ENCODE measurements at regions not wholly inside any gene's neighbourhood (a gene's known extent, or its start where the extent isn't known, plus 50 kb on each side); places are given as distances from the start of the nearest gene placed in this dataset.

DNA sequence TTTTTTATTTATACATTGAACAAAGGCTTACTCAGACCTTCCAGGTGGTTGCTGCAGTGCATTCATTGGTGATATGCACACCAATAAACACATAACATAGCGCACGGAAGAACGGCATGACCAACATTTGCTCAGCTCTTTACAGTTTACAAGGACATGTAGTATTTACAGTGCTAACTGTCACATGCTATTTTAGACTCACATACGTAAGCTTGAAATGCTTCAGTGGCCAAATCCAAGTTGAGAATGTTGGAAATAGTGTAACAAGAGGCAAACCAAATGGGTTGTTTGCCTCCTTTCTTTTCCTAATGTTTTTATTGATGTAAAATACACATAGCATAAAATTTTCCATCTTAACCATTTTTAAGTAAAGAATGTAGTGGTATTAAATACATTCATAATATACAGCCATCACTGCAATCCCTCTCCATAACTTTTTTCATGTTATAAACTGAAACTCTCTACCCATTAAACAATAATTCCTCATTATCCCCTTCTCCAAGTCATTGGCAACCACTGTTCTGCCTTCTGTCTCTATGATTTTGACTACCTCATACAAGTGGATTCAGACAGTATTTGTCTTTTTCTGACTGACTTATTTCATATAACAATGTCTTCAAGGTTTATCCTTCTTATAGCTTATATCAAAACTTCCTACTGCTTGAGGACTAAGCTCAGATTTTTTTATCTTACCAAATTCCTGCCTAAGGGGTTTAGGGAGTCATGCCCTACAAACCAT lies 1722.9 kb upstream of the AGA start:
- Histone ChIP-seq H3K9me3 (ENCODE audit: control insufficient read depth in 1 of 2, insufficient read depth in 1 of 2, low read depth in 1 of 2, low read length in 2 of 2) (no peaks in the 10 kb centered on the region), H2AFZ (ENCODE audit: low read depth, low read length, poor library complexity, severe bottlenecking) (no peak overlapping the region), H3K4me3 (replicated peaks in 1 of 2; ENCODE audit: low read depth in 1 of 2, low read length in 2 of 2) (no peak overlapping the region), H3K9ac (ENCODE audit: low read length) (no peak overlapping the region), H3K79me2 (ENCODE audit: insufficient read depth, low read length) (no peaks in the 10 kb centered on the region), H3K27me3 (ENCODE audit: insufficient read depth, low read length) (no peaks in the 10 kb centered on the region), H3K4me2 (ENCODE audit: low read length) (no peak overlapping the region), H3K36me3 (ENCODE audit: control insufficient read depth in 1 of 2, insufficient read depth in 2 of 2, low read length in 2 of 2) (no peaks in the 10 kb centered on the region), H3K27ac (ENCODE audit: low read depth, low read length) (no peak overlapping the region), H3K9me2 (ENCODE audit: insufficient read depth) (no peaks in the 10 kb centered on the region; the same call in 1 of the 2 replicates), H4K20me1 (ENCODE audit: insufficient read depth) (no peaks in the 10 kb centered on the region), H3K4me1 (ENCODE audit: control insufficient read depth in 1 of 2, insufficient read depth in 2 of 2, low read length in 2 of 2) (no peaks in the 10 kb centered on the region)
- ChIA-PET POLR2A (no interaction called here), CTCF (no interaction called here), RAD21 (ENCODE audit: low non-redundant PET in 1 of 2, low total read pairs in 2 of 2, uncharacterized antibody in 2 of 2, unreplicated experiment in 2 of 2) (no interaction called here)
- TF ChIP-seq, protein P1, sequence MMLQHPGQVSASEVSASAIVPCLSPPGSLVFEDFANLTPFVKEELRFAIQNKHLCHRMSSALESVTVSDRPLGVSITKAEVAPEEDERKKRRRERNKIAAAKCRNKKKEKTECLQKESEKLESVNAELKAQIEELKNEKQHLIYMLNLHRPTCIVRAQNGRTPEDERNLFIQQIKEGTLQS (IDR thresholded peaks at IDR 0.05), result no peak
- TF ChIP-seq SIN3A (IDR thresholded peaks at IDR 0.05; ENCODE audit: low read depth) (no peak), RAD21 (IDR thresholded peaks at IDR 0.05; ENCODE audit: low read depth) (no peak), CBX3 (IDR thresholded peaks at IDR 0.05; ENCODE audit: low read depth) (no peak), YY1 (IDR thresholded peaks at IDR 0.05; ENCODE audit: extremely low read depth, insufficient replicate concordance, low read depth, low read length) (no peak), TCF7L2 (IDR thresholded peaks at IDR 0.05; ENCODE audit: borderline replicate concordance, extremely low read depth, insufficient read depth, insufficient read length) (no peak), ZNF274 (IDR thresholded peaks at IDR 0.05; ENCODE audit: low read depth, low read length) (no peak), EZH2 (IDR thresholded peaks at IDR 0.05) (no peak), ELF1 (IDR thresholded peaks at IDR 0.05; ENCODE audit: borderline replicate concordance, low read depth) (no peak), SP1 (IDR thresholded peaks at IDR 0.05; ENCODE audit: low read depth) (no peak), POLR2A (IDR thresholded peaks at IDR 0.05; ENCODE audit: borderline replicate concordance, extremely low read depth, insufficient read depth, insufficient read length) (no peak), POLR2AphosphoS5 (IDR thresholded peaks at IDR 0.05; ENCODE audit: low read depth, low read length) (no peak), EZH2phosphoT487 (IDR thresholded peaks at IDR 0.05; ENCODE audit: borderline replicate concordance) (no peak), FOSL1 (IDR thresholded peaks at IDR 0.05; ENCODE audit: low read depth) (no peak), CEBPB (IDR thresholded peaks at IDR 0.05; ENCODE audit: low read depth) (no peak)
- TF ChIP-seq, protein P2, sequence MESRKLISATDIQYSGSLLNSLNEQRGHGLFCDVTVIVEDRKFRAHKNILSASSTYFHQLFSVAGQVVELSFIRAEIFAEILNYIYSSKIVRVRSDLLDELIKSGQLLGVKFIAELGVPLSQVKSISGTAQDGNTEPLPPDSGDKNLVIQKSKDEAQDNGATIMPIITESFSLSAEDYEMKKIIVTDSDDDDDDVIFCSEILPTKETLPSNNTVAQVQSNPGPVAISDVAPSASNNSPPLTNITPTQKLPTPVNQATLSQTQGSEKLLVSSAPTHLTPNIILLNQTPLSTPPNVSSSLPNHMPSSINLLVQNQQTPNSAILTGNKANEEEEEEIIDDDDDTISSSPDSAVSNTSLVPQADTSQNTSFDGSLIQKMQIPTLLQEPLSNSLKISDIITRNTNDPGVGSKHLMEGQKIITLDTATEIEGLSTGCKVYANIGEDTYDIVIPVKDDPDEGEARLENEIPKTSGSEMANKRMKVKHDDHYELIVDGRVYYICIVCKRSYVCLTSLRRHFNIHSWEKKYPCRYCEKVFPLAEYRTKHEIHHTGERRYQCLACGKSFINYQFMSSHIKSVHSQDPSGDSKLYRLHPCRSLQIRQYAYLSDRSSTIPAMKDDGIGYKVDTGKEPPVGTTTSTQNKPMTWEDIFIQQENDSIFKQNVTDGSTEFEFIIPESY (IDR thresholded peaks at IDR 0.05; ENCODE audit: extremely low read depth, insufficient replicate concordance, low read length), result no peak
- TF ChIP-seq, protein P3, sequence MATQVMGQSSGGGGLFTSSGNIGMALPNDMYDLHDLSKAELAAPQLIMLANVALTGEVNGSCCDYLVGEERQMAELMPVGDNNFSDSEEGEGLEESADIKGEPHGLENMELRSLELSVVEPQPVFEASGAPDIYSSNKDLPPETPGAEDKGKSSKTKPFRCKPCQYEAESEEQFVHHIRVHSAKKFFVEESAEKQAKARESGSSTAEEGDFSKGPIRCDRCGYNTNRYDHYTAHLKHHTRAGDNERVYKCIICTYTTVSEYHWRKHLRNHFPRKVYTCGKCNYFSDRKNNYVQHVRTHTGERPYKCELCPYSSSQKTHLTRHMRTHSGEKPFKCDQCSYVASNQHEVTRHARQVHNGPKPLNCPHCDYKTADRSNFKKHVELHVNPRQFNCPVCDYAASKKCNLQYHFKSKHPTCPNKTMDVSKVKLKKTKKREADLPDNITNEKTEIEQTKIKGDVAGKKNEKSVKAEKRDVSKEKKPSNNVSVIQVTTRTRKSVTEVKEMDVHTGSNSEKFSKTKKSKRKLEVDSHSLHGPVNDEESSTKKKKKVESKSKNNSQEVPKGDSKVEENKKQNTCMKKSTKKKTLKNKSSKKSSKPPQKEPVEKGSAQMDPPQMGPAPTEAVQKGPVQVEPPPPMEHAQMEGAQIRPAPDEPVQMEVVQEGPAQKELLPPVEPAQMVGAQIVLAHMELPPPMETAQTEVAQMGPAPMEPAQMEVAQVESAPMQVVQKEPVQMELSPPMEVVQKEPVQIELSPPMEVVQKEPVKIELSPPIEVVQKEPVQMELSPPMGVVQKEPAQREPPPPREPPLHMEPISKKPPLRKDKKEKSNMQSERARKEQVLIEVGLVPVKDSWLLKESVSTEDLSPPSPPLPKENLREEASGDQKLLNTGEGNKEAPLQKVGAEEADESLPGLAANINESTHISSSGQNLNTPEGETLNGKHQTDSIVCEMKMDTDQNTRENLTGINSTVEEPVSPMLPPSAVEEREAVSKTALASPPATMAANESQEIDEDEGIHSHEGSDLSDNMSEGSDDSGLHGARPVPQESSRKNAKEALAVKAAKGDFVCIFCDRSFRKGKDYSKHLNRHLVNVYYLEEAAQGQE (IDR thresholded peaks at IDR 0.05; ENCODE audit: low read depth), result no peak
- TF ChIP-seq, protein P4, sequence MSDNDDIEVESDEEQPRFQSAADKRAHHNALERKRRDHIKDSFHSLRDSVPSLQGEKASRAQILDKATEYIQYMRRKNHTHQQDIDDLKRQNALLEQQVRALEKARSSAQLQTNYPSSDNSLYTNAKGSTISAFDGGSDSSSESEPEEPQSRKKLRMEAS (IDR thresholded peaks at IDR 0.05), result no peak
- no TSS peak for BruUV-seq (replicated peaks)
- no peak for DNase-seq (ENCODE audit: low read depth, low spot score)
- ATAC-seq, result no peak
- intact Hi-C loops (cut with micrococcal nuclease), result no loop called here

Measured in HCT116 (cell line).